Endodermal cell (in vitro differentiated cells): ENCODE measurements at regions not wholly inside any gene's neighbourhood (a gene's known extent, or its start where the extent isn't known, plus 50 kb on each side); places are given as distances from the start of the nearest gene placed in this dataset.
"Not testable (repeated sequence)": the region's sequence is repeated elsewhere in the genome, so short reads cannot be mapped to it uniquely, and the experiment has no call there.

Experiments
- DNase-seq: peaks from one replicate; pipeline ENCODE4 v3.0.0-alpha.2; 2017
- H3K27ac ChIP-seq: 2 replicates; pipeline ENCODE4 v1.5.1; 2013; ENCODE audit warnings: mild to moderate bottlenecking, low read depth, low read length, moderate library complexity
- H3K27me3 ChIP-seq: 2 replicates; pipeline ENCODE4 v1.6.1; 2013; ENCODE audit warnings: mild to moderate bottlenecking, low read length, moderate library complexity; ENCODE audit not compliant: insufficient read depth, control insufficient read depth, poor library complexity, severe bottlenecking
- H3K36me3 ChIP-seq: 2 replicates; pipeline ENCODE4 v1.7.0; 2013; ENCODE audit warnings: mild to moderate bottlenecking, low read length, moderate library complexity; ENCODE audit not compliant: control insufficient read depth, insufficient read depth
- H3K4me1 ChIP-seq: one replicate; pipeline ENCODE4 v1.7.0; 2013; ENCODE audit warnings: low read length; ENCODE audit not compliant: control insufficient read depth, insufficient read depth
- H3K4me3 ChIP-seq: 2 replicates; pipeline ENCODE4 v1.5.1; 2013; ENCODE audit warnings: mild to moderate bottlenecking, low read length, moderate library complexity
- H3K9ac ChIP-seq: 2 replicates; pipeline ENCODE4 v1.6.1; 2013; ENCODE audit warnings: mild to moderate bottlenecking, low read length, moderate library complexity; ENCODE audit not compliant: poor library complexity, severe bottlenecking; ENCODE audit errors: extremely low read depth
- H3K9me3 ChIP-seq: 2 replicates; pipeline ENCODE4 v1.6.1; 2013; ENCODE audit warnings: mild to moderate bottlenecking, low read length, moderate library complexity; ENCODE audit not compliant: control insufficient read depth
- H3K27ac Mint-ChIP-seq: 2 replicates; pipeline ENCODE4 v1.8.0; 2020; ENCODE audit warnings: mixed read lengths
- H3K27me3 Mint-ChIP-seq: 2 replicates; pipeline ENCODE4 v1.8.0; 2021; ENCODE audit warnings: mild to moderate bottlenecking, mixed read lengths; ENCODE audit not compliant: insufficient read depth
- H3K36me3 Mint-ChIP-seq: 2 replicates; pipeline ENCODE4 v1.8.0; 2020; ENCODE audit warnings: low read depth, mixed read lengths
- H3K4me1 Mint-ChIP-seq: 2 replicates; pipeline ENCODE4 v1.8.0; 2020; ENCODE audit warnings: mixed read lengths
- H3K4me3 Mint-ChIP-seq: 2 replicates; pipeline ENCODE4 v1.8.0; 2020; ENCODE audit warnings: mild to moderate bottlenecking, moderate library complexity, mixed read lengths
- H3K9me3 Mint-ChIP-seq: 2 replicates; pipeline ENCODE4 v1.8.0; 2020; ENCODE audit warnings: mild to moderate bottlenecking, mixed read lengths
- WGBS, 2 experiments: methylation state at CpG; one replicate each; pipeline versions ENCODE4 v1.1.5 to v1.1.7; 2013; ENCODE audit warnings: missing lambda C conversion rate in 2 of 2, mixed read lengths in 1 of 2; ENCODE audit not compliant: insufficient coverage in 1 of 2, insufficient read length in 1 of 2; 5-methylcytosine and 5-hydroxymethylcytosine counted together
- TF ChIP-seq, protein P1 (sequence below): fragments of 200-600 bp; sonication (generic); conservative IDR thresholded peaks from 2 replicates; pipeline ENCODE4 v1.5.0; 2021; ENCODE audit warnings: antibody characterized with exemption, mild to moderate bottlenecking

DNA sequence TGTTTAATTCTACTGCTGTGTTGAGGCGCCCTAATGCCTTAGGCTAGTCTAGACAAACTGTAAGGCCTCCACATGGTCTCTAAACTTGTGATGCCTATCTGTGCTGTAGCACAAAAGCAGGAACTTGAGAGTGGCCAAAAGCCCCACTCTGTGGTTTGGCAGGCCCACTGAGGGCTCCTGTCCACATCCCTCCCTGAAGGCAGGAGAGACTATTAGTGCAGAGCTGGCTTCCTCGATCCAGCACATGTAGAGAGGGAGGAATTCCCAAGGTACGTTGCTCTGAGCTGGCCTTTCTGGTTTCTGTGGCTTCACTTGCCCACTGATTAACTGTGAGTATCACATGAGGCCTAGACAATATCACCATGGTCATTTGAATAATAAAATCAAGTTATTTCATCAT, 90.6 kb downstream of the POLR2M start:
- Histone ChIP-seq H3K36me3 (no peaks in the 10 kb centered on the region), H3K9me3 (no peaks in the 10 kb centered on the region), H3K4me3 (no peak overlapping the region), H3K4me1 (no peaks in the 10 kb centered on the region), H3K27ac (no peak overlapping the region), H3K27me3 (no peaks in the 10 kb centered on the region), H3K9ac (no peak overlapping the region)
- H3K4me1 Mint-ChIP-seq: no peaks in the 10 kb centered on the region
- H3K9me3 Mint-ChIP-seq: no peaks in the 10 kb centered on the region
- no peak overlapping the region for H3K4me3 Mint-ChIP-seq
- TF ChIP-seq, protein P1, sequence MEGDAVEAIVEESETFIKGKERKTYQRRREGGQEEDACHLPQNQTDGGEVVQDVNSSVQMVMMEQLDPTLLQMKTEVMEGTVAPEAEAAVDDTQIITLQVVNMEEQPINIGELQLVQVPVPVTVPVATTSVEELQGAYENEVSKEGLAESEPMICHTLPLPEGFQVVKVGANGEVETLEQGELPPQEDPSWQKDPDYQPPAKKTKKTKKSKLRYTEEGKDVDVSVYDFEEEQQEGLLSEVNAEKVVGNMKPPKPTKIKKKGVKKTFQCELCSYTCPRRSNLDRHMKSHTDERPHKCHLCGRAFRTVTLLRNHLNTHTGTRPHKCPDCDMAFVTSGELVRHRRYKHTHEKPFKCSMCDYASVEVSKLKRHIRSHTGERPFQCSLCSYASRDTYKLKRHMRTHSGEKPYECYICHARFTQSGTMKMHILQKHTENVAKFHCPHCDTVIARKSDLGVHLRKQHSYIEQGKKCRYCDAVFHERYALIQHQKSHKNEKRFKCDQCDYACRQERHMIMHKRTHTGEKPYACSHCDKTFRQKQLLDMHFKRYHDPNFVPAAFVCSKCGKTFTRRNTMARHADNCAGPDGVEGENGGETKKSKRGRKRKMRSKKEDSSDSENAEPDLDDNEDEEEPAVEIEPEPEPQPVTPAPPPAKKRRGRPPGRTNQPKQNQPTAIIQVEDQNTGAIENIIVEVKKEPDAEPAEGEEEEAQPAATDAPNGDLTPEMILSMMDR: no peak
- H3K27me3 Mint-ChIP-seq: peaks cover 2% of the 10 kb centered on the region
- H3K36me3 Mint-ChIP-seq: no peaks in the 10 kb centered on the region
- 92 to 100% methylated on average over 1 to 3 of the region's 3 CpGs for WGBS, 2 experiments
- no peak for DNase-seq
- H3K27ac Mint-ChIP-seq: no peak overlapping the region

DNA sequence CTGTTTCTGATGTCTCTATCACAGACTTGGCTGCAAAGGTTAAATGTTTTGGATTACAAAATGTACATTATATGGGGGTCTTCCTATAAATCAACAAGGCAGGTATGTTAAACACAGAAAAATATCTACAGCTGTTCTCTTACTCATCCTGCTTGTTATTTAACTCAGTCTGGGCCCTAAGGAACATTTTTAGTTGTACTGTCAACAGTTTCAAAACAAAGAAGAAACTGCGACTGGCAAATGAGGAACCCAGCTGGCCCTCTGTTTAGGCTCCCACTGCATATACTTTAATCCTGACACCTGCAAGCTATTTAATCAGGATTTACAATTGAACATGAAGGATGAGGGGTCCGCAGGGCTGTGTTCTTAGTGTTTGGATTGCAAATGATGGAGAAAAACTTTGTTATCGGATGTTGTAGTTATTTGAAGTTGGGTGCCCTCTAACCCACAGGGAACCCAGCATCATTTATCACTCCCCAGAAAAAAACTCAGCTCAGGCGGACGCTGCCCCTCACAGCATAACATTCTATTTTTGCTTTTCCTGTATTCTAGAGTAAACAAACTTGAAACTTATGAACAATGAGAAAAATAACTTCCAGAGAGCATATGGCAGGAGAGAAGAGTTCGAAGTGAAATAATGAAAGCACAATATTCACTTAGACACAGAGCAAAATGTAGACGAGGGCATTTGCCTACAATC, 91.2 kb downstream of the POLR2M start:
- no peaks in the 10 kb centered on the region for H3K36me3 Mint-ChIP-seq
- no peak overlapping the region for H3K9ac ChIP-seq
- H3K27me3 ChIP-seq: no peaks in the 10 kb centered on the region
- H3K36me3 ChIP-seq: no peaks in the 10 kb centered on the region
- peaks cover 2% of the 10 kb centered on the region for H3K27me3 Mint-ChIP-seq
- TF ChIP-seq, protein P1: no peak
- H3K27ac ChIP-seq: no peak overlapping the region
- DNase-seq: no peak
- no peaks in the 10 kb centered on the region for H3K4me1 ChIP-seq
- no peak overlapping the region for H3K27ac Mint-ChIP-seq
- H3K9me3 Mint-ChIP-seq: no peaks in the 10 kb centered on the region
- 84% methylated on average over 6 of the region's 7 CpGs; no CpG with 5 or more reads in 1 of the 2 experiments for WGBS, 2 experiments
- no peaks in the 10 kb centered on the region for H3K9me3 ChIP-seq
- no peak overlapping the region for H3K4me3 ChIP-seq
- H3K4me1 Mint-ChIP-seq: no peaks in the 10 kb centered on the region
- H3K4me3 Mint-ChIP-seq: no peak overlapping the region

- H3K4me1 Mint-ChIP-seq: no peaks in the 10 kb centered on the region
- Histone ChIP-seq H3K27ac (no peak overlapping the region), H3K36me3 (no peaks in the 10 kb centered on the region), H3K9me3 (no peaks in the 10 kb centered on the region), H3K9ac (no peak overlapping the region), H3K4me3 (no peak overlapping the region), H3K4me1 (no peaks in the 10 kb centered on the region), H3K27me3 (no peaks in the 10 kb centered on the region)
- no peak overlapping the region for H3K4me3 Mint-ChIP-seq
- H3K9me3 Mint-ChIP-seq: no peaks in the 10 kb centered on the region
- H3K27ac Mint-ChIP-seq: no peak overlapping the region
- 38 to 90% methylated on average over 1 to 6 of the region's 7 CpGs for WGBS, 2 experiments
- H3K27me3 Mint-ChIP-seq: peaks cover 2% of the 10 kb centered on the region
- no peaks in the 10 kb centered on the region for H3K36me3 Mint-ChIP-seq
- TF ChIP-seq, protein P1: no peak
- no peak for DNase-seq
Observed at GRCh38 chr15:57806003-57806402, 99.5 kb downstream of the POLR2M start.

DNA sequence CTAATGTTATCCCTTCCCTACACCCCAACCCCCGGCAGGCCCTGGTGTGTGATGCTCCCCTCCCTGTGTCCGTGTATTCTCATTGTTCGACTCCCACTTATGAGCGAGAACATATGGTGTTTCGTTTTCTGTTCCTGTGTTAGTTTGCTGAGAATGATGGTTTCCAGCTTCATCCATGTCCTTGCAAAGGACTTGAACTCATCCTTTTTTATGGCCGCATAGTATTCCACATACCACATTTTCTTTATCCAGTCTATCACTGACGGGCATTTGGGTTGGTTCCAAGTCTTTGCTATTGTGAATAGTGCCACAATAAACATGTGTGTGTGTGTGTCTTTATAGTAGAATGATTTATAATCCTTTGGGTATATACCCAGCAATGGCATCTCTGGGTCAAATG, 102.8 kb downstream of the POLR2M start:
- not testable (repeated sequence) for H3K27me3 Mint-ChIP-seq, DNase-seq, H3K36me3 Mint-ChIP-seq, H3K36me3 ChIP-seq, H3K4me3 ChIP-seq, H3K4me1 ChIP-seq, H3K9ac ChIP-seq, H3K4me3 Mint-ChIP-seq, H3K27ac Mint-ChIP-seq, H3K9me3 Mint-ChIP-seq, H3K27ac ChIP-seq, H3K27me3 ChIP-seq, H3K4me1 Mint-ChIP-seq, H3K9me3 ChIP-seq
- WGBS, 2 experiments: 85 to 97% methylated on average over 5 to 7 of the region's 7 CpGs
